HCT116 (cell line): ENCODE measurements at regions not wholly inside any gene's neighbourhood (a gene's known extent, or its start where the extent isn't known, plus 50 kb on each side); places are given as distances from the start of the nearest gene placed in this dataset.

Experiments used
- ATAC-seq: fragments of 200-7000 bp; cut with Tn5 transposase; 2 replicates; pipeline ENCODE4 v1.9.1; 2020; ENCODE audit warnings: mild to moderate bottlenecking, moderate library complexity
- BruUV-seq: library from RNA; stranded (reverse); fragments of 400-500 nt; replicated peaks from 2 replicates; lab custom pipeline; 2021; lab: Mats Ljungman, UMichigan
- CTCF ChIA-PET: fragments of 300-600 bp; sonication (Branson Sonifier 250); formaldehyde crosslinking; loops from one replicate; lab custom pipeline; 2021; ENCODE audit warnings: antibody characterized with exemption; lab: Charles Lee
- POLR2A ChIA-PET: fragments of 300-600, 350-600 bp; sonication (Branson Sonifier 250); formaldehyde crosslinking; loops from one replicate; lab custom pipeline; 2021; ENCODE audit warnings: antibody characterized with exemption; lab: Charles Lee
- RAD21 ChIA-PET, 2 experiments: fragments of 300-600 bp; sonication (Branson Sonifier 250); formaldehyde crosslinking; loops; one replicate each; lab custom pipeline; 2023; ENCODE audit warnings: low total read pairs in 2 of 2; ENCODE audit not compliant: uncharacterized antibody in 2 of 2, unreplicated experiment in 2 of 2, low non-redundant PET in 1 of 2; lab: Charles Lee
- DNase-seq: peaks from one replicate; pipeline ENCODE4 v3.0.0-alpha.2; 2010; ENCODE audit warnings: low read depth, low spot score
- H2AFZ ChIP-seq: fragments of 200-600 bp; shearing (Covaris generic), sonication (generic); 2 replicates; pipeline ENCODE4 v1.6.1; 2017; ENCODE audit warnings: low read depth, mixed run types, mixed read lengths, antibody characterized with exemption, low read length; ENCODE audit not compliant: poor library complexity, severe bottlenecking
- H3K27ac ChIP-seq: 2 replicates; pipeline ENCODE4 v1.5.1; 2012; ENCODE audit warnings: low read depth, low read length
- H3K27me3 ChIP-seq: fragments of 200-600 bp; sonication (generic); 2 replicates; pipeline ENCODE4 v1.6.1; 2016; ENCODE audit warnings: mixed run types, low read length, mixed read lengths; ENCODE audit not compliant: insufficient read depth
- H3K36me3 ChIP-seq, 2 experiments: fragments of 200-500 bp in 1 of 2; fragments of 200-600 bp in 1 of 2; sonication (Bioruptor generic) in 1 of 2; sonication (generic) in 1 of 2; 2 replicates each; pipeline versions ENCODE4 v1.5.1 to v1.6.1; 2014 to 2016; ENCODE audit warnings: low read length in 2 of 2, inconsistent platforms in 1 of 2, mixed read lengths in 1 of 2, mixed run types in 1 of 2; ENCODE audit not compliant: insufficient read depth in 2 of 2, control insufficient read depth in 1 of 2
- H3K4me1 ChIP-seq, 2 experiments: fragments of 200-600 bp in 1 of 2; sonication (generic) in 1 of 2; 2 replicates each; pipeline versions ENCODE4 v1.5.1 to v1.6.1; 2012 to 2017; ENCODE audit warnings: low read length in 2 of 2, inconsistent platforms in 1 of 2, mild to moderate bottlenecking in 1 of 2, mixed read lengths in 1 of 2, mixed run types in 1 of 2, moderate library complexity in 1 of 2; ENCODE audit not compliant: insufficient read depth in 2 of 2, control insufficient read depth in 1 of 2
- H3K4me2 ChIP-seq: fragments of 200-600 bp; sonication (generic); 2 replicates; pipeline ENCODE4 v1.6.1; 2017; ENCODE audit warnings: mixed run types, low read length, mixed read lengths
- H3K4me3 ChIP-seq, 2 experiments: fragments of 200-600 bp in 1 of 2; sonication (generic) in 1 of 2; replicated peaks in 1 of 2; 2 replicates each; pipeline ENCODE4 v1.5.1; 2011 to 2016; ENCODE audit warnings: low read length in 2 of 2, control low read depth in 1 of 2, low read depth in 1 of 2, mild to moderate bottlenecking in 1 of 2, mixed read lengths in 1 of 2, mixed run types in 1 of 2
- H3K79me2 ChIP-seq: fragments of 200-600 bp; sonication (generic); 2 replicates; pipeline ENCODE4 v1.6.1; 2017; ENCODE audit warnings: mild to moderate bottlenecking, mixed run types, low read length, moderate library complexity, mixed read lengths; ENCODE audit not compliant: insufficient read depth
- H3K9ac ChIP-seq: fragments of 200-600 bp; sonication (generic); 2 replicates; pipeline ENCODE4 v1.6.1; 2016; ENCODE audit warnings: low read length, mixed read lengths
- H3K9me2 ChIP-seq: fragments of 200-600 bp; sonication (generic), shearing (Covaris generic); 2 replicates; pipeline ENCODE4 v1.6.1; 2017; ENCODE audit warnings: mixed run types, mild to moderate bottlenecking, moderate library complexity; ENCODE audit not compliant: insufficient read depth
- H3K9me3 ChIP-seq, 2 experiments: fragments of 200-500 bp in 1 of 2; fragments of 200-600 bp in 1 of 2; sonication (Bioruptor generic) in 1 of 2; sonication (generic) in 1 of 2; 2 replicates each; pipeline ENCODE4 v1.6.1; 2014 to 2017; ENCODE audit warnings: low read length in 2 of 2, mixed read lengths in 2 of 2, inconsistent platforms in 1 of 2, low read depth in 1 of 2, mild to moderate bottlenecking in 1 of 2, mixed run types in 1 of 2, moderate library complexity in 1 of 2; ENCODE audit not compliant: control insufficient read depth in 1 of 2, insufficient read depth in 1 of 2
- H4K20me1 ChIP-seq: fragments of 200-600 bp; sonication (generic), shearing (Covaris generic); 2 replicates; pipeline ENCODE4 v1.6.1; 2017; ENCODE audit warnings: mixed run types, mild to moderate bottlenecking, moderate library complexity; ENCODE audit not compliant: insufficient read depth
- ELF1 ChIP-seq: IDR thresholded peaks from 2 replicates; pipeline ENCODE4 v1.6.1; 2012; ENCODE audit warnings: low read depth, borderline replicate concordance
- EZH2 ChIP-seq: fragments of 200-600 bp; sonication (generic); IDR thresholded peaks from 2 replicates; pipeline ENCODE4 v1.6.1; 2017; ENCODE audit warnings: antibody characterized with exemption, mixed run types
- JUND ChIP-seq: IDR thresholded peaks from 2 replicates; pipeline ENCODE4 v1.6.1; 2012
- POLR2AphosphoS5 ChIP-seq: IDR thresholded peaks from 2 replicates; pipeline ENCODE4 v1.6.1; 2011; ENCODE audit warnings: mild to moderate bottlenecking, low read depth, low read length, moderate library complexity
- RAD21 ChIP-seq: IDR thresholded peaks from 2 replicates; pipeline ENCODE4 v1.6.1; 2012; ENCODE audit warnings: low read depth, mild to moderate bottlenecking
- ZFX ChIP-seq: fragments of 450-650 bp; IDR thresholded peaks from 2 replicates; pipeline ENCODE4 v1.6.1; 2017
- intact Hi-C: fragments of 100-400 bp; cut with micrococcal nuclease; formaldehyde crosslinking; loops from 2 replicates; pipeline ENCODE4 v1.10.0; 2022
- TF ChIP-seq, protein P1 (sequence below): IDR thresholded peaks from 2 replicates; pipeline ENCODE4 v1.6.1; 2012

DNA sequence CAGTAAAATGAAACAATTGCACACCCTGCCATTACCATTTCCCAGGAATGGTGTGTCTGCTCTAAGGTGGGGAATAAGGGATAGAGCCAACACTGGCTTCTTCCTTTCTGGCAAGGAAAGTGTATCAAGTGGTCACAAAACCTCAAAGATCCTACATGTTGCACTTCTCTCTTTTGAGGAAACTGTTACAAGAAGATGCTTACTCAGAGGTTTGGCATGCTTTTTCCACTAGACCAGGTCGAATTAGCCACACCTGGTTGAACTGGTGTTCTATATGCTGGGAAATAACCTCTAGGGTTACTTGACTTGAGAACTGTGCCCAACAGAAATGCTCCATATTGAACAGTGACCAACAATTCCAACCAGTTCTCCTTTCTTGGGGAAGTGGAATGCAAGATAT is 102.9 kb downstream of the LRRN1 start:
- CTCF ChIA-PET = no interaction called here
- intact Hi-C loops = no loop called here
- no peak overlapping the region for H3K27ac ChIP-seq
- H2AFZ ChIP-seq = no peak overlapping the region
- no peaks in the 10 kb centered on the region for H3K27me3 ChIP-seq
- no peak overlapping the region for H3K9ac ChIP-seq
- RAD21 ChIA-PET = no interaction called here
- H3K4me3 ChIP-seq = no peak overlapping the region
- H3K9me3 ChIP-seq = peaks cover 4 to 19% of the 10 kb centered on the region in 2 experiments; a peak in 2 of 4 replicates
- POLR2A ChIA-PET = no interaction called here
- no TSS peak for BruUV-seq
- no peak for TF ChIP-seq EZH2
- TF ChIP-seq, protein P1, sequence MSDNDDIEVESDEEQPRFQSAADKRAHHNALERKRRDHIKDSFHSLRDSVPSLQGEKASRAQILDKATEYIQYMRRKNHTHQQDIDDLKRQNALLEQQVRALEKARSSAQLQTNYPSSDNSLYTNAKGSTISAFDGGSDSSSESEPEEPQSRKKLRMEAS = no peak
- TF ChIP-seq ELF1 = no peak
- no peak for DNase-seq
- H3K4me1 ChIP-seq = no peaks in the 10 kb centered on the region
- H3K36me3 ChIP-seq = no peaks in the 10 kb centered on the region
- H3K79me2 ChIP-seq = no peaks in the 10 kb centered on the region
- H4K20me1 ChIP-seq = no peaks in the 10 kb centered on the region
- no peak for ATAC-seq
- H3K9me2 ChIP-seq = no peaks in the 10 kb centered on the region
- H3K4me2 ChIP-seq = no peak overlapping the region

DNA sequence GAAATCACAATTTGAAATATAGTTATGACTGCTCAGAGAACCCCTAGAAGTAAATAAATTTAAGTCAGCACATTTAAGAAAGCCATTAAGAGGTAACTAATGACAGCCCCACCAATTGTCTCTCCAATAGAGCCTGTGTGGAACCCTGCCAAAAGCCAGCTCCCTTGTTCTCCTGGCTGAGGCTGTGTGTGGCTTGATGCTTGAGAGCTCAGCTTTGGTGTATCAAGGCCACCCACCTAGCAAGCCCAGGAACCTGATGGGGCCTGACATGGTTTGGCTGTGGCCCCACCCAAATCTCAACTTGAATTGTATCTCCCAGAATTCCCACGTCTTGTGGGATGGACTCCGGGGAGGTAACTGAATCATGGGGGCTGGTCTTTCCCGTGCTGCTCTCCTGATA is 106.9 kb downstream of the LRRN1 start:
- BruUV-seq = no TSS peak
- RAD21 ChIA-PET = no interaction called here
- intact Hi-C loops = no loop called here

More for the DNA sequence above, 106.9 kb downstream of the LRRN1 start:
- H3K27ac ChIP-seq = no peak overlapping the region
- H3K4me1 ChIP-seq = no peaks in the 10 kb centered on the region
- H3K36me3 ChIP-seq = no peaks in the 10 kb centered on the region
- no peaks in the 10 kb centered on the region for H4K20me1 ChIP-seq
- peaks cover 4 to 18% of the 10 kb centered on the region in 2 experiments; a peak in 2 of 4 replicates for H3K9me3 ChIP-seq
- no peak overlapping the region for H3K4me2 ChIP-seq
- H3K9me2 ChIP-seq = no peaks in the 10 kb centered on the region
- DNase-seq = no peak
- no peak for TF ChIP-seq JUND
- no peak for TF ChIP-seq RAD21
- no peak for TF ChIP-seq EZH2
- no peak for TF ChIP-seq ZFX
- TF ChIP-seq POLR2AphosphoS5 = no peak
- H2AFZ ChIP-seq = no peak overlapping the region
- no peaks in the 10 kb centered on the region for H3K79me2 ChIP-seq
- no peak overlapping the region for H3K4me3 ChIP-seq
- H3K9ac ChIP-seq = no peak overlapping the region
- ChIA-PET POLR2A (no interaction called here), CTCF (no interaction called here)
- H3K27me3 ChIP-seq = no peaks in the 10 kb centered on the region
- no peak for ATAC-seq
